ENCODE measurements at regions not wholly inside any gene's neighbourhood (a gene's known extent, or its start where the extent isn't known, plus 50 kb on each side); places are given as distances from the start of the nearest gene placed in this dataset.
"Not testable (repeated sequence)": the region's sequence is repeated elsewhere in the genome, so short reads cannot be mapped to it uniquely, and the experiment has no call there.

- FAIRE-seq = no peak
- Histone ChIP-seq H3K27me3 (ENCODE audit: control insufficient read depth, insufficient read depth, low read length) (no peaks in the 10 kb centered on the region), H3K4me3 (ENCODE audit: low read depth, low read length) (no peak overlapping the region), H3K36me3 (ENCODE audit: control insufficient read depth, insufficient read depth, low read length) (no peaks in the 10 kb centered on the region)
- TF ChIP-seq, protein P1, sequence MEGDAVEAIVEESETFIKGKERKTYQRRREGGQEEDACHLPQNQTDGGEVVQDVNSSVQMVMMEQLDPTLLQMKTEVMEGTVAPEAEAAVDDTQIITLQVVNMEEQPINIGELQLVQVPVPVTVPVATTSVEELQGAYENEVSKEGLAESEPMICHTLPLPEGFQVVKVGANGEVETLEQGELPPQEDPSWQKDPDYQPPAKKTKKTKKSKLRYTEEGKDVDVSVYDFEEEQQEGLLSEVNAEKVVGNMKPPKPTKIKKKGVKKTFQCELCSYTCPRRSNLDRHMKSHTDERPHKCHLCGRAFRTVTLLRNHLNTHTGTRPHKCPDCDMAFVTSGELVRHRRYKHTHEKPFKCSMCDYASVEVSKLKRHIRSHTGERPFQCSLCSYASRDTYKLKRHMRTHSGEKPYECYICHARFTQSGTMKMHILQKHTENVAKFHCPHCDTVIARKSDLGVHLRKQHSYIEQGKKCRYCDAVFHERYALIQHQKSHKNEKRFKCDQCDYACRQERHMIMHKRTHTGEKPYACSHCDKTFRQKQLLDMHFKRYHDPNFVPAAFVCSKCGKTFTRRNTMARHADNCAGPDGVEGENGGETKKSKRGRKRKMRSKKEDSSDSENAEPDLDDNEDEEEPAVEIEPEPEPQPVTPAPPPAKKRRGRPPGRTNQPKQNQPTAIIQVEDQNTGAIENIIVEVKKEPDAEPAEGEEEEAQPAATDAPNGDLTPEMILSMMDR (IDR thresholded peaks at IDR 0.05; ENCODE audit: insufficient read depth, low read length, severe bottlenecking) = no peak
- DNase-seq (ENCODE audit: low read depth) = no peak
These were observed 647.0 kb upstream of the SGO1 start for GRCh38 chr3:20832963-20833362.

- no peak for FAIRE-seq
These were observed 636.2 kb upstream of the SGO1 start for GRCh38 chr3:20822251-20822650.

GRCh38 chr3:20820872-20821271 is 634.9 kb upstream of the SGO1 start:
- not testable (repeated sequence) for DNase-seq (ENCODE audit: low read depth); FAIRE-seq; H3K36me3 ChIP-seq (ENCODE audit: control insufficient read depth, insufficient read depth, low read length); H3K4me3 ChIP-seq (ENCODE audit: low read depth, low read length); H3K27me3 ChIP-seq (ENCODE audit: control insufficient read depth, insufficient read depth, low read length)

More at GRCh38 chr3:20822251-20822650, 636.2 kb upstream of the SGO1 start:
- Histone ChIP-seq H3K36me3 (ENCODE audit: control insufficient read depth, insufficient read depth, low read length) (no peaks in the 10 kb centered on the region), H3K4me3 (ENCODE audit: low read depth, low read length) (no peak overlapping the region), H3K27me3 (ENCODE audit: control insufficient read depth, insufficient read depth, low read length) (no peaks in the 10 kb centered on the region)
- DNase-seq (ENCODE audit: low read depth) = no peak
- TF ChIP-seq, protein P1 (IDR thresholded peaks at IDR 0.05; ENCODE audit: insufficient read depth, low read length, severe bottlenecking) = no peak

DNA sequence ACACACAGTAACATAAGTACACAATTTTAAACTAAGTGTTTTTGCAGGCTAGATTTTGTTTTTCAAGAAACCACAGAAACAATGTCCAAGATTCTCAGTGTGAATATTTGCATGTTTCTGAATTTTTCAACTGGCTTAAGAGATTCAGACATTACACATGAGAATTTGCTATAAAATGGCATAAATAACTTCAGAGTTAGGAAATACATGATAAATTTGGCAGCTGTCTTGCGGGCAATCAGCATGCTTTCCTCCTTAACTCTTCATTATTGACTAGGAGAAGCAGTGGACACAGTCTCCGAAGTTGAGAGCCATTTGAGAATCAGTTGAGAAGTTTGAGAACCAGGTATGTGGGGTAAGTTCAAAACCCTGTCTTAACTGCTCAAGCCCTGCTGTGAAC is 625.6 kb upstream of the SGO1 start:
- DNase-seq (ENCODE audit: low read depth) = no peak
- TF ChIP-seq, protein P1 (IDR thresholded peaks at IDR 0.05; ENCODE audit: insufficient read depth, low read length, severe bottlenecking) = no peak
- H3K27me3 ChIP-seq (ENCODE audit: control insufficient read depth, insufficient read depth, low read length) = no peaks in the 10 kb centered on the region
- FAIRE-seq = no peak
- no peak overlapping the region for H3K4me3 ChIP-seq (ENCODE audit: low read depth, low read length)
- H3K36me3 ChIP-seq (ENCODE audit: control insufficient read depth, insufficient read depth, low read length) = no peaks in the 10 kb centered on the region

- Histone ChIP-seq H3K4me3 (ENCODE audit: low read depth, low read length) (no peak overlapping the region), H3K27me3 (ENCODE audit: control insufficient read depth, insufficient read depth, low read length) (no peaks in the 10 kb centered on the region), H3K36me3 (ENCODE audit: control insufficient read depth, insufficient read depth, low read length) (no peaks in the 10 kb centered on the region)
- FAIRE-seq (no peak), DNase-seq (ENCODE audit: low read depth) (no peak)
- TF ChIP-seq, protein P1 (IDR thresholded peaks at IDR 0.05; ENCODE audit: insufficient read depth, low read length, severe bottlenecking) = no peak
These were observed 625.0 kb upstream of the SGO1 start for GRCh38 chr3:20811006-20811405.

DNA sequence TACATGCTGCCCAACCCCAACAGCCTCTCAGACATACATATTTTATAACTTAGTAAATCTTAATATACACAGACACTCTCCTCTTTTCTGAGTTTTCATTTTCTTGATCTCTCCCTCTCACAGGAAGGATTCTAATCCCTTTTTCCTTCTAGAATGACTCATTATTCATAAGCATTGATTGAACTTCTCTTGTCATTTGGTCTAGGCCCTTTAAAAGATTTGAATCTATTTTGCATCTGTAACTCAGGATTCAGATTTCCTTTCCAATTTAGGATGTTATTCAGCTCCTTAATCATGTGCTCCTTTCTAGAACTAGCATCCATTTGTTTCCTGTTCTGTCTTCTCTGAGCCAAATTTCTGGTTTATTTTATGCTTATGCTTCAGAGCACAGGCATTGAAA is 624.5 kb upstream of the SGO1 start:
- FAIRE-seq (no peak), DNase-seq (ENCODE audit: low read depth) (no peak)
- TF ChIP-seq, protein P1 (IDR thresholded peaks at IDR 0.05; ENCODE audit: insufficient read depth, low read length, severe bottlenecking) = no peak
- Histone ChIP-seq H3K36me3 (ENCODE audit: control insufficient read depth, insufficient read depth, low read length) (no peaks in the 10 kb centered on the region), H3K4me3 (ENCODE audit: low read depth, low read length) (no peak overlapping the region), H3K27me3 (ENCODE audit: control insufficient read depth, insufficient read depth, low read length) (no peaks in the 10 kb centered on the region)

Data from bronchial epithelial cell (primary cell).